AG04449 (cell line): ENCODE measurements at regions not wholly inside any gene's neighbourhood (a gene's known extent, or its start where the extent isn't known, plus 50 kb on each side); places are given as distances from the start of the nearest gene placed in this dataset.

ENCODE experiments used
- CTCF ChIA-PET: fragments of 350-600 bp; formaldehyde crosslinking; extraction: SDS; loops from one replicate; lab custom pipeline; 2021; ENCODE audit warnings: antibody characterized with exemption; lab: Yijun Ruan, JAX
- POLR2A ChIA-PET: fragments of 400-600, 350-600 bp; formaldehyde crosslinking; extraction: SDS; loops from one replicate; lab custom pipeline; 2020; ENCODE audit warnings: antibody characterized with exemption, inconsistent platforms; lab: Yijun Ruan, JAX
- DNase-seq: peaks from one replicate; pipeline ENCODE4 v3.0.0-alpha.2; 2010; ENCODE audit warnings: low read depth, low spot score
- H3K4me3 ChIP-seq: 2 replicates; pipeline ENCODE4 v1.5.1; 2011; ENCODE audit warnings: low read depth, mild to moderate bottlenecking, control low read depth, low read length
- CTCF ChIP-seq: IDR thresholded peaks from one replicate; pipeline ENCODE4 v1.5.1; 2011; ENCODE audit warnings: mild to moderate bottlenecking, moderate library complexity, low read length, control low read depth, inconsistent platforms; ENCODE audit not compliant: insufficient read depth; ENCODE audit errors: missing control alignments

- H3K4me3 ChIP-seq = no peak overlapping the region
- DNase-seq = no peak
- ChIA-PET POLR2A (no interaction called here), CTCF (no interaction called here)
- no peak for TF ChIP-seq CTCF
These were observed 425.3 kb upstream of the BTBD3 start for GRCh38 chr20:11492386-11492785.

GRCh38 chr20:11492846-11493245, 424.8 kb upstream of the BTBD3 start:
- TF ChIP-seq CTCF = no peak
- POLR2A ChIA-PET = no interaction called here
- CTCF ChIA-PET = no interaction called here
- no peak overlapping the region for H3K4me3 ChIP-seq
- DNase-seq = no peak

GRCh38 chr20:11496380-11496779, 421.3 kb upstream of the BTBD3 start:
- CTCF ChIA-PET = no interaction called here
- no peak for TF ChIP-seq CTCF
- POLR2A ChIA-PET = no interaction called here
- DNase-seq = no peak
- no peak overlapping the region for H3K4me3 ChIP-seq

DNA sequence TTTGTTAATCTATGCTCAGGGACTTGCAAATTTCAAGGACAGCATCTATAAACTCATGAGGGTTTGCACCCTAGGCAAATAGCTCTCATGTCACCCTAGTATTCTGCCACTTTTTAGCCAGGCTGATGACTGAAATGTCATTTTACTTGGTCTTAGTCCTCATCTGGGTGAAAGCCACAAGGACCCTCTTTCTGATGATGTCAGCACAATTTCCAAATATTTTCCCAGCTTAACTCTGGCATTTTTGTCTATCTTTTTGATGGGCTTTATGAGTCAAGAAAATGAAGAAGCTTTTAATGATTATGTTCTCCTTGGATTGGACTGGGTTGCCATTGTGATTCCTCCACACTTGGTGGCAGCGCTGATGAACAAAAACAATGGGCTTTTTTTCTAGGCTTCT, 420.1 kb upstream of the BTBD3 start:
- ChIA-PET CTCF (no interaction called here), POLR2A (no interaction called here)
- no peak for TF ChIP-seq CTCF
- no peak for DNase-seq
- H3K4me3 ChIP-seq = no peak overlapping the region

DNA sequence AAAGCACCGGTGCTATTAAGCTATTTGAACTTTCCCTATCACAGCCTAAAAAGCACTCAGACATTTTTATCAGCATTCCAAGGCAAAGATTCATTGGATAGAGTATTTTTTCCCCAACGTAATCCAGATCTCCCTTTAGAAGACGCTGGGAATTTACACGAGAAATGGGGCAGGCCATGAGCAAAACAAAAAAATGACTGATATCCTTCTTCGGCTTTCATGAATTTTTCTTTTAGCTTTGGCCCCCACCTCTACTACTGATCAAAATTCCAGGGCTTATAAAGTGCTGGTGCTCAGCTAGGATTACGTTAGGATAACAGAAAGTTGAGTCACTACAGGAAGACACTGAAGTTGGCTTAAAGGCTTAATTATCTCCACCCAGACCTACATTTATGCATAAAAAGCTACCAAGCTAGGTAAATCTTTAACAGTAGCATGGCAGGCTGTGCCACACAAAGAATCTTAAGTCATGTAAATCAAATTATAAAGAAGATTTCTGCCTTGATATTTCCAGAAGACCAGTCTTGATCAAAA, 418.5 kb upstream of the BTBD3 start:
- POLR2A ChIA-PET = no interaction called here
- DNase-seq = no peak
- H3K4me3 ChIP-seq = no peak overlapping the region
- CTCF ChIA-PET = no interaction called here
- TF ChIP-seq CTCF = no peak

DNA sequence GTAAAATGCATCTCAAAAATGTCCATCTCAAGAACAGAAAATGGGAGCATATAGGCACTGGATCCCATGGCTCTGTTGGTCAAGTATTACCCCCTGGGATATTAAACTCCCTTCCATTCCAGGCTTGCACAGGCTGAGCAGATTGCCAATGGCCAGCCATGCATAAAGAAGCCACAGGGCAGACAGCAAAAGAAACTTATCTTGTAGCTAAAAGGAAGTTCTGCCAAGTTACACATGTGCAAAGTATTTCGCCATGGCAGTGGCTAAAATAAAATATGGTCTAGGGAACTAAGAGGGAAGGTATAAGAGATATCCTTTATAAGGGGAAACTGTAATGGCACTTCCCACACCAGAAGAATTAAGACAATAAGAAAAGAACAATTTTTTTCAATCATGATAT, 415.6 kb upstream of the BTBD3 start:
- no peak for DNase-seq
- TF ChIP-seq CTCF = no peak
- ChIA-PET CTCF (no interaction called here), POLR2A (no interaction called here)
- no peak overlapping the region for H3K4me3 ChIP-seq
